ENCODE measurements at regions not wholly inside any gene's neighbourhood (a gene's known extent, or its start where the extent isn't known, plus 50 kb on each side); places are given as distances from the start of the nearest gene placed in this dataset.

GRCh38 chr7:66452165-66452564, 176.5 kb upstream of the KCTD7 start:
- no peak for TF ChIP-seq POLR2AphosphoS5 (IDR thresholded peaks at IDR 0.05; ENCODE audit: low read depth)
- TF ChIP-seq, protein P1, sequence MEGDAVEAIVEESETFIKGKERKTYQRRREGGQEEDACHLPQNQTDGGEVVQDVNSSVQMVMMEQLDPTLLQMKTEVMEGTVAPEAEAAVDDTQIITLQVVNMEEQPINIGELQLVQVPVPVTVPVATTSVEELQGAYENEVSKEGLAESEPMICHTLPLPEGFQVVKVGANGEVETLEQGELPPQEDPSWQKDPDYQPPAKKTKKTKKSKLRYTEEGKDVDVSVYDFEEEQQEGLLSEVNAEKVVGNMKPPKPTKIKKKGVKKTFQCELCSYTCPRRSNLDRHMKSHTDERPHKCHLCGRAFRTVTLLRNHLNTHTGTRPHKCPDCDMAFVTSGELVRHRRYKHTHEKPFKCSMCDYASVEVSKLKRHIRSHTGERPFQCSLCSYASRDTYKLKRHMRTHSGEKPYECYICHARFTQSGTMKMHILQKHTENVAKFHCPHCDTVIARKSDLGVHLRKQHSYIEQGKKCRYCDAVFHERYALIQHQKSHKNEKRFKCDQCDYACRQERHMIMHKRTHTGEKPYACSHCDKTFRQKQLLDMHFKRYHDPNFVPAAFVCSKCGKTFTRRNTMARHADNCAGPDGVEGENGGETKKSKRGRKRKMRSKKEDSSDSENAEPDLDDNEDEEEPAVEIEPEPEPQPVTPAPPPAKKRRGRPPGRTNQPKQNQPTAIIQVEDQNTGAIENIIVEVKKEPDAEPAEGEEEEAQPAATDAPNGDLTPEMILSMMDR (conservative IDR thresholded peaks at IDR 0.05; ENCODE audit: low read depth in 2 of 2) = no peak
- no peak for TF ChIP-seq JUNB (IDR thresholded peaks at IDR 0.05; ENCODE audit: unreplicated experiment)
- no peak for TF ChIP-seq REST (IDR thresholded peaks at IDR 0.05; ENCODE audit: unreplicated experiment)
- TF ChIP-seq EZH2 (IDR thresholded peaks at IDR 0.05; ENCODE audit: low read depth, unreplicated experiment) = no peak
- TF ChIP-seq EZH2phosphoT487 (IDR thresholded peaks at IDR 0.05; ENCODE audit: unreplicated experiment) = no peak
- TF ChIP-seq ZNF331 (CRISPR knock-in tag; IDR thresholded peaks at IDR 0.05; ENCODE audit: low read depth) = no peak
- TF ChIP-seq NANOG (IDR thresholded peaks at IDR 0.05; ENCODE audit: borderline replicate concordance) = no peak
- TF ChIP-seq CREB1 (CRISPR knock-in tag; IDR thresholded peaks at IDR 0.05; ENCODE audit: low read depth) = no peak
- TF ChIP-seq ZNF114 (CRISPR knock-in tag; IDR thresholded peaks at IDR 0.05) = no peak
